Central memory CD8-positive, alpha-beta T cell (primary cell): ENCODE measurements at regions not wholly inside any gene's neighbourhood (a gene's known extent, or its start where the extent isn't known, plus 50 kb on each side); places are given as distances from the start of the nearest gene placed in this dataset.

Experiments
- ATAC-seq: fragments of 150-1000 bp; cut with Tn5 transposase; replicated peaks from 2 replicates; pipeline ENCODE4 v1.10.0; 2022; ENCODE audit warnings: mild to moderate bottlenecking, moderate FRiP score, moderate number of reproducible peaks; ENCODE audit not compliant: poor library complexity, severe bottlenecking; ENCODE audit errors: extremely low read depth
- DNase-seq, 2 donors: peaks; one replicate each; pipeline ENCODE4 v3.0.0; 2021; ENCODE audit warnings: low spot score in 2 of 2
- H3K27ac Mint-ChIP-seq: one replicate; pipeline ENCODE4 v1.8.0; 2022; ENCODE audit warnings: low read depth, mild to moderate bottlenecking, moderate library complexity, mixed read lengths
- H3K27me3 Mint-ChIP-seq: one replicate; pipeline ENCODE4 v1.8.0; 2022; ENCODE audit warnings: mixed read lengths
- H3K36me3 Mint-ChIP-seq: one replicate; pipeline ENCODE4 v1.8.0; 2022; ENCODE audit warnings: mild to moderate bottlenecking, moderate library complexity, mixed read lengths; ENCODE audit not compliant: insufficient read depth
- H3K4me1 Mint-ChIP-seq: one replicate; pipeline ENCODE4 v1.8.0; 2022; ENCODE audit warnings: mixed read lengths
- H3K4me3 Mint-ChIP-seq: one replicate; pipeline ENCODE4 v1.8.0; 2022; ENCODE audit warnings: mild to moderate bottlenecking, moderate library complexity, mixed read lengths
- H3K9me3 Mint-ChIP-seq: one replicate; pipeline ENCODE4 v1.8.0; 2022; ENCODE audit warnings: mixed read lengths

DNA sequence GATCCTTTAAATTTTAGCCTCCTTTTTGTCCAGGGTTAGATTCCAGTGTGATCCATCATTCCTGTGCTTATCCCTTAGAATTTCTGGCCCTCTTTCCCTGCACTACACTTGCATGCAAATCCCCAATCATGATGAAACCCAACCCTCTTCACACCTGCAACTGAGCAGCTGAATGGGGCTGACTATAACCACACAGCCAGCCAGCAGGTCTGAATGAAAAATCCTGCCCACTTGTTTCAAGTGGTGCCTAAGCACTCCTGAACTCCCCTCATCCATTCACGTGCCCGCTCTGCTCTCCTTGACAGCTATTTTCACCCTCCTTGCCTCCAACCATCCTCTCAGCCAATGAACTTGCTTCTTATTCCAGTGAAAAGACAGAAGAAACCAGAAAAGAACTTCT lies 80.5 kb upstream of the AFF3 start:
- Mint-ChIP-seq H3K27me3 (peaks cover 36% of the 10 kb centered on the region), H3K4me1 (no peaks in the 10 kb centered on the region), H3K4me3 (no peak overlapping the region), H3K9me3 (peaks cover 5% of the 10 kb centered on the region), H3K36me3 (no peaks in the 10 kb centered on the region), H3K27ac (no peak overlapping the region)
- DNase-seq, result no peak
- no peak for ATAC-seq

GRCh38 chr2:100218552-100218951 lies 76.2 kb upstream of the AFF3 start:
- H3K27me3 Mint-ChIP-seq, result peaks cover 27% of the 10 kb centered on the region
- no peaks in the 10 kb centered on the region for H3K4me1 Mint-ChIP-seq
- peaks cover 5% of the 10 kb centered on the region for H3K9me3 Mint-ChIP-seq
- DNase-seq (no peak), ATAC-seq (no peak)
- no peak overlapping the region for H3K27ac Mint-ChIP-seq
- H3K36me3 Mint-ChIP-seq, result no peaks in the 10 kb centered on the region
- no peak overlapping the region for H3K4me3 Mint-ChIP-seq

GRCh38 chr2:100217323-100217722 lies 74.9 kb upstream of the AFF3 start:
- no peaks in the 10 kb centered on the region for H3K4me1 Mint-ChIP-seq
- no peaks in the 10 kb centered on the region for H3K36me3 Mint-ChIP-seq
- no peak overlapping the region for H3K27ac Mint-ChIP-seq
- peaks cover 5% of the 10 kb centered on the region for H3K9me3 Mint-ChIP-seq
- H3K27me3 Mint-ChIP-seq, result peaks cover 15% of the 10 kb centered on the region
- ATAC-seq (no peak), DNase-seq (no peak)
- H3K4me3 Mint-ChIP-seq, result no peak overlapping the region

GRCh38 chr2:100216015-100216414 lies 73.6 kb upstream of the AFF3 start:
- no peaks in the 10 kb centered on the region for H3K4me1 Mint-ChIP-seq
- H3K36me3 Mint-ChIP-seq, result no peaks in the 10 kb centered on the region
- no peak for ATAC-seq
- no peaks in the 10 kb centered on the region for H3K9me3 Mint-ChIP-seq
- no peak overlapping the region for H3K27ac Mint-ChIP-seq
- peaks cover 7% of the 10 kb centered on the region for H3K27me3 Mint-ChIP-seq
- DNase-seq, result no peak
- no peak overlapping the region for H3K4me3 Mint-ChIP-seq

DNA sequence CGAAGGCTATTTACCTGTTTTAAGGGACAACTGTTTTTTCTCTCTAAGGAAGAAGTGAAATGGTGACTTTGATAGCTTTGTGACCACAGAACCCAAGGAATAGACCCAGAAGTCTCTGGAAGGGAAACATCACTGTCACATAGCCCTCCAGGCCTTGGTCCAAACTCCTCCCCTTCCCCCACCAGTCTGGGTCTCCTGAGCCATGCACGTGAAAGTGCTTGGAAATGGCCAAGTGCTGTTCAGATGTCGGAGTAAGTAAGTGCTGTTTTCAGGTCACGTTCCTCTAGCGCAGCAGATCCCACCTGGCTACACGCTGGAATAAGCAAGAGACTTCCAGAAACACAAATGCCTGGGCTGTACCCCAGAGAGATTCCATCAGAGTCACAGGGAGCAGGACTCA lies 73.0 kb upstream of the AFF3 start:
- Mint-ChIP-seq H3K27ac (no peak overlapping the region), H3K36me3 (no peaks in the 10 kb centered on the region), H3K4me3 (no peak overlapping the region), H3K9me3 (no peaks in the 10 kb centered on the region), H3K4me1 (no peaks in the 10 kb centered on the region), H3K27me3 (peaks cover 7% of the 10 kb centered on the region)
- DNase-seq, result no peak
- no peak for ATAC-seq

GRCh38 chr2:100214265-100214971 lies 72.0 kb upstream of the AFF3 start:
- no peak for DNase-seq
- H3K9me3 Mint-ChIP-seq, result no peaks in the 10 kb centered on the region

DNA sequence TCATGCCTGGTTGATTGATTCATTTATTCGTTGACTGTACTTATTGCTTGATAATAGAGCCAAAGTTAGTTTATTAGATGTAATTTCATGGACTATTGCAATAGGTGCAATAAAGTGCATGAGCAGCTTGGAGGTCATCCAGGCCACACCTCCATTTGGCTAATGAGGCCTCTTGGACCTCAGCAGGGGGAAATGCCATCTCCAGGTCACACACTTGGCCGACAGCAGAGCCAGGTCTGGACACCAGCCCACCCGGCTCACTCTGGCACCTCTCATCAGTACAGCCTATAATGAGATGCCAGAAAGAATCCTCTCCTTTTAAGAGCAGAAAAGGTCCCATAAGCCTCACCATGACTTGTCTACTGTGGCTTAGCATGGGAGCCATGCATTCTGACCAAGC lies 71.2 kb upstream of the AFF3 start:
- ATAC-seq, result no peak
- DNase-seq, result no peak
- no peaks in the 10 kb centered on the region for H3K4me1 Mint-ChIP-seq
- H3K27me3 Mint-ChIP-seq, result peaks cover 7% of the 10 kb centered on the region
- no peaks in the 10 kb centered on the region for H3K36me3 Mint-ChIP-seq
- H3K4me3 Mint-ChIP-seq, result no peak overlapping the region
- no peak overlapping the region for H3K27ac Mint-ChIP-seq
- no peaks in the 10 kb centered on the region for H3K9me3 Mint-ChIP-seq

More at GRCh38 chr2:100214265-100214971, 72.0 kb upstream of the AFF3 start:
- no peak overlapping the region for H3K27ac Mint-ChIP-seq
- ATAC-seq, result no peak
- no peaks in the 10 kb centered on the region for H3K36me3 Mint-ChIP-seq
- no peak overlapping the region for H3K4me3 Mint-ChIP-seq
- no peaks in the 10 kb centered on the region for H3K4me1 Mint-ChIP-seq
- peaks cover 7% of the 10 kb centered on the region for H3K27me3 Mint-ChIP-seq

GRCh38 chr2:100212850-100213249 lies 70.5 kb upstream of the AFF3 start:
- Mint-ChIP-seq H3K27ac (no peak overlapping the region), H3K27me3 (peaks cover 5% of the 10 kb centered on the region), H3K36me3 (no peaks in the 10 kb centered on the region), H3K4me1 (no peaks in the 10 kb centered on the region), H3K9me3 (no peaks in the 10 kb centered on the region), H3K4me3 (no peak overlapping the region)
- DNase-seq, result no peak
- ATAC-seq, result no peak

- H3K27me3 Mint-ChIP-seq, result no peaks in the 10 kb centered on the region
- no peak for ATAC-seq
- no peak overlapping the region for H3K27ac Mint-ChIP-seq
- H3K4me1 Mint-ChIP-seq, result no peaks in the 10 kb centered on the region
- no peaks in the 10 kb centered on the region for H3K36me3 Mint-ChIP-seq
- H3K9me3 Mint-ChIP-seq, result no peaks in the 10 kb centered on the region
- DNase-seq, result no peak
- no peak overlapping the region for H3K4me3 Mint-ChIP-seq
Measured at GRCh38 chr2:100211521-100211920, 69.1 kb upstream of the AFF3 start.

- Mint-ChIP-seq H3K4me3 (no peak overlapping the region), H3K27me3 (no peaks in the 10 kb centered on the region), H3K36me3 (no peaks in the 10 kb centered on the region), H3K27ac (no peak overlapping the region), H3K9me3 (no peaks in the 10 kb centered on the region), H3K4me1 (no peaks in the 10 kb centered on the region)
- DNase-seq, result no peak
- no peak for ATAC-seq
Measured at GRCh38 chr2:100208141-100208770, 65.9 kb upstream of the AFF3 start.

DNA sequence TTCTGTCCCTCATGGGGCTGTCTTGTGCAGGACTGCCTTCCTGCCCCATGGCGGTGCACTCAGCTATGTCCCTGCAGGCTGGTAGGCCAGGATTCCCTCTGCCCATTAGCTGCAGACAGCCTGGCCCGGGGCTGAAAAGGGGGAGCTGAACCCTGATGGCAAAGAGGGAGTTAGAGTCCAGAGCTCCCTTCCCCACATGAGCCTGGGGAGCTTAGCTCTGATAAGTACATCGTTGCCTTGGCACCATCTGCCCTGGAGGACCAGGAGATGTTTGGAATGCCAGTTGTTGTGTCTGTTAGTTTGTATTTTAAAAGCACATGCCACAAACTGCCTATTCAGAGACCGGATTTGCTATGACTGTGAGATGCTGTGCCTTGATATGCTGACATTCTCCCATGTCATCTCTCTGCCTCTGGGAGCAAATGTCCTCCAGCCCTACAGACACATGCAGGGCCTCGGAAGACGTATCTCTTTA lies 65.1 kb upstream of the AFF3 start:
- Mint-ChIP-seq H3K4me1 (no peaks in the 10 kb centered on the region), H3K36me3 (no peaks in the 10 kb centered on the region), H3K9me3 (no peaks in the 10 kb centered on the region), H3K27me3 (no peaks in the 10 kb centered on the region), H3K27ac (no peak overlapping the region), H3K4me3 (no peak overlapping the region)
- ATAC-seq (no peak), DNase-seq (no peak)

- DNase-seq, result no peak
Measured at GRCh38 chr2:100206731-100207255, 64.4 kb upstream of the AFF3 start.

DNA sequence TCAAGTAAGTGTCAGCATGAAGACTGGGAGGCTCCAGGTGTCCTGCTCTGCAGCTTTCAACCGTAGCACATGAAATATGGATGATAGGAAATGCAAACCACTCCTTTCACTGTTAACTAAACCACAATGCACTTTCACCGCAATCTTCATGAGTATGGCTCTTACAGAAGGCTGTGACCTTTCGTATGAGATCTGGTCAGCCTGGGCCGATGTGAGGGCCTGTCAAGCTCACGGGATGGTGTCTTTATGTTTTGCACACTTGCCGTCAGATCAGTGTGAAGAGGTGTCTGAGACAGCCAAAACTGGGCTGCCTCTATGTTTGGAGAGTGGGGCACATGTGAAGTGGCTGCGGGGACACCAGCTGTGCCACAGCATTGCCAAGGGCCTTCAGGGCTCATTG lies 62.8 kb upstream of the AFF3 start:
- H3K4me3 Mint-ChIP-seq, result no peak overlapping the region
- no peaks in the 10 kb centered on the region for H3K9me3 Mint-ChIP-seq
- no peaks in the 10 kb centered on the region for H3K4me1 Mint-ChIP-seq
- DNase-seq, result no peak
- no peak overlapping the region for H3K27ac Mint-ChIP-seq
- ATAC-seq, result no peak
- no peaks in the 10 kb centered on the region for H3K36me3 Mint-ChIP-seq
- no peaks in the 10 kb centered on the region for H3K27me3 Mint-ChIP-seq

More at GRCh38 chr2:100206731-100207255, 64.4 kb upstream of the AFF3 start:
- H3K4me1 Mint-ChIP-seq, result no peaks in the 10 kb centered on the region
- no peak for ATAC-seq
- no peaks in the 10 kb centered on the region for H3K9me3 Mint-ChIP-seq
- H3K27me3 Mint-ChIP-seq, result no peaks in the 10 kb centered on the region
- H3K4me3 Mint-ChIP-seq, result no peak overlapping the region
- no peaks in the 10 kb centered on the region for H3K36me3 Mint-ChIP-seq
- H3K27ac Mint-ChIP-seq, result no peak overlapping the region
